Lung (tissue), 11 donors: ENCODE measurements at regions not wholly inside any gene's neighbourhood (a gene's known extent, or its start where the extent isn't known, plus 50 kb on each side); places are given as distances from the start of the nearest gene placed in this dataset.

ENCODE experiments used
- ATAC-seq: fragments of 200-7000 bp; cut with Tn5 transposase; one replicate; pipeline ENCODE4 v1.9.1; 2020; ENCODE audit warnings: moderate number of reproducible peaks; ENCODE audit not compliant: insufficient read depth, low FRiP score
- DNase-seq, 3 donors: peaks; one replicate each; pipeline ENCODE4 v3.0.0-alpha.2; 2013 to 2017
- H3K27ac ChIP-seq, 2 donors: one replicate each; pipeline ENCODE4 v1.5.1; 2013; ENCODE audit warnings: mild to moderate bottlenecking in 2 of 2, moderate library complexity in 2 of 2, control low read depth in 1 of 2, inconsistent platforms in 1 of 2, low read depth in 1 of 2, low read length in 1 of 2
- H3K27me3 ChIP-seq, 3 donors: one replicate each; pipeline ENCODE4 v1.5.1; 2013; ENCODE audit warnings: low read length in 2 of 3; ENCODE audit not compliant: control insufficient read depth in 3 of 3, insufficient read depth in 3 of 3
- H3K36me3 ChIP-seq, 4 donors: one replicate each; pipeline ENCODE4 v1.5.1; 2013; ENCODE audit warnings: low read length in 4 of 4, mild to moderate bottlenecking in 1 of 4, moderate library complexity in 1 of 4; ENCODE audit not compliant: control insufficient read depth in 4 of 4, insufficient read depth in 4 of 4
- H3K4me1 ChIP-seq, 5 donors: one replicate each; pipeline ENCODE4 v1.5.1; 2013; ENCODE audit warnings: low read length in 5 of 5, mild to moderate bottlenecking in 2 of 5, moderate library complexity in 1 of 5; ENCODE audit not compliant: control insufficient read depth in 5 of 5, insufficient read depth in 5 of 5
- H3K4me3 ChIP-seq: one replicate; pipeline ENCODE4 v1.5.1; 2013; ENCODE audit warnings: mild to moderate bottlenecking, control low read depth, moderate library complexity
- H3K9ac ChIP-seq, 2 donors: one replicate each; pipeline ENCODE4 v1.5.1; 2013; ENCODE audit warnings: low read length in 2 of 2, control low read depth in 1 of 2; ENCODE audit not compliant: insufficient read depth in 1 of 2
- H3K9me3 ChIP-seq, 4 donors: one replicate each; pipeline ENCODE4 v1.5.1; 2013; ENCODE audit warnings: low read length in 3 of 4, mild to moderate bottlenecking in 1 of 4, moderate library complexity in 1 of 4; ENCODE audit not compliant: control insufficient read depth in 4 of 4, insufficient read depth in 3 of 4
- CTCF ChIP-seq: IDR thresholded peaks from 2 replicates; pipeline ENCODE4 v1.5.1; 2012; ENCODE audit warnings: mild to moderate bottlenecking; ENCODE audit errors: control extremely low read depth, extremely low read depth
- WGBS, 2 donors: extraction: QIAGEN DNeasy Blood & Tissue Kit; methylation state at CpG; one replicate each; pipeline ENCODE4 v1.1.7; 2013; 5-methylcytosine and 5-hydroxymethylcytosine counted together
- donor health status: control.
- donor health status: control.
- donor health status: Bipolar disorder and iron deficiency.
- donor health status: healthy.
- donor health status: DM: yes; HTN: yes; CAD: no.

GRCh38 chr13:30038884-30039283 lies 188.5 kb upstream of the UBL3 start:
- Histone ChIP-seq H3K27me3 (peaks cover 0 to 4% (median 2%) of the 10 kb centered on the region in 3 donors), H3K36me3 (no peaks in the 10 kb centered on the region), H3K27ac (no peak overlapping the region), H3K4me3 (no peak overlapping the region), H3K9me3 (peaks cover 0 to 1% (median 0%) of the 10 kb centered on the region in 4 donors), H3K4me1 (peaks cover 0 to 2% (median 0%) of the 10 kb centered on the region in 5 donors), H3K9ac (no peak overlapping the region)
- no peak for DNase-seq
- no peak for TF ChIP-seq CTCF
- 36 to 48% methylated on average over 4 of the region's 4 CpGs for WGBS, 2 donors
- ATAC-seq = no peak

GRCh38 chr13:30037766-30038165 lies 187.3 kb upstream of the UBL3 start:
- no peak overlapping the region for H3K4me3 ChIP-seq
- DNase-seq (no peak), ATAC-seq (no peak)
- no peak overlapping the region for H3K27ac ChIP-seq
- TF ChIP-seq CTCF = no peak
- no peaks in the 10 kb centered on the region for H3K36me3 ChIP-seq
- WGBS, 2 donors = 90 to 92% methylated on average over 4 of the region's 4 CpGs
- H3K27me3 ChIP-seq = peaks cover 0 to 4% (median 2%) of the 10 kb centered on the region in 3 donors
- no peak overlapping the region for H3K9ac ChIP-seq
- H3K4me1 ChIP-seq = peaks cover 0 to 5% (median 0%) of the 10 kb centered on the region in 5 donors
- no peaks in the 10 kb centered on the region for H3K9me3 ChIP-seq

GRCh38 chr13:30037306-30037705 lies 186.9 kb upstream of the UBL3 start:
- Histone ChIP-seq H3K27ac (no peak overlapping the region), H3K9ac (no peak overlapping the region), H3K36me3 (no peaks in the 10 kb centered on the region), H3K4me3 (no peak overlapping the region), H3K9me3 (no peaks in the 10 kb centered on the region), H3K4me1 (peaks cover 0 to 5% (median 0%) of the 10 kb centered on the region in 5 donors), H3K27me3 (peaks cover 0 to 5% (median 4%) of the 10 kb centered on the region in 3 donors)
- DNase-seq (no peak), ATAC-seq (no peak)
- WGBS, 2 donors = 63 to 71% methylated on average over 6 of the region's 6 CpGs
- TF ChIP-seq CTCF = no peak

GRCh38 chr13:30034458-30034795 lies 184.0 kb upstream of the UBL3 start:
- no peak for TF ChIP-seq CTCF
- Histone ChIP-seq H3K9me3 (no peaks in the 10 kb centered on the region), H3K27me3 (peaks cover 0 to 6% (median 4%) of the 10 kb centered on the region in 3 donors), H3K4me1 (peaks cover 0 to 5% (median 0%) of the 10 kb centered on the region in 5 donors), H3K27ac (no peak overlapping the region), H3K4me3 (no peak overlapping the region), H3K9ac (no peak overlapping the region), H3K36me3 (no peaks in the 10 kb centered on the region)
- ATAC-seq (no peak), DNase-seq (no peak)
- 66 to 75% methylated on average over 3 of the region's 3 CpGs for WGBS, 2 donors
